ENCODE measurements at regions not wholly inside any gene's neighbourhood (a gene's known extent, or its start where the extent isn't known, plus 50 kb on each side); places are given as distances from the start of the nearest gene placed in this dataset.

- Histone ChIP-seq H2AFZ (ENCODE audit: insufficient read depth, low read depth, low read length, poor library complexity, severe bottlenecking) (no peak overlapping the region), H3K79me2 (ENCODE audit: insufficient read depth, low read length) (no peaks in the 10 kb centered on the region), H3K27me3 (ENCODE audit: control insufficient read depth in 2 of 2, insufficient read depth in 2 of 2, low read length in 2 of 2) (no peaks in the 10 kb centered on the region), H3K27ac (ENCODE audit: low read depth in 1 of 2, low read length in 2 of 2) (no peak overlapping the region), H3K36me3 (replicated peaks in 1 of 2; ENCODE audit: control insufficient read depth in 1 of 2, insufficient read depth in 2 of 2, low read length in 2 of 2) (no peaks in the 10 kb centered on the region), H3K4me2 (replicated peaks; ENCODE audit: extremely low read depth, low read length, poor library complexity, severe bottlenecking) (no peak overlapping the region), H3K4me1 (ENCODE audit: control insufficient read depth in 1 of 2, insufficient read depth in 2 of 2, low read length in 2 of 2) (no peaks in the 10 kb centered on the region), H4K20me1 (ENCODE audit: insufficient read depth, low read length) (no peaks in the 10 kb centered on the region), H3K4me3 (replicated peaks in 1 of 3; ENCODE audit: low read depth in 2 of 3, low read length in 3 of 3) (no peak overlapping the region), H3K9ac (ENCODE audit: insufficient read depth, low read length, poor library complexity, severe bottlenecking) (no peak overlapping the region), H3K9me3 (replicated peaks in 1 of 2; ENCODE audit: control insufficient read depth in 1 of 2, insufficient read depth in 1 of 2, low read length in 2 of 2) (peaks cover 0 to 3% of the 10 kb centered on the region in 2 donors)
- no peak for DNase-seq
- H3K9me3 Mint-ChIP-seq = peaks cover 0 to 11% (median 2%) of the 10 kb centered on the region in 7 donors
- no peaks in the 10 kb centered on the region for H3K36me3 Mint-ChIP-seq
- H3K27me3 Mint-ChIP-seq (ENCODE audit: low read depth in 3 of 3) = no peaks in the 10 kb centered on the region
- no peak overlapping the region for H3K27ac Mint-ChIP-seq
- intact Hi-C loops (cut with micrococcal nuclease) = no loop called here
- no peak for TF ChIP-seq CTCF (IDR thresholded peaks at IDR 0.05)
- H3K4me3 Mint-ChIP-seq = no peak overlapping the region
- WGBS (ENCODE audit: insufficient coverage) = no CpG with 5 or more reads among the region's 2 CpGs
- H3K4me1 Mint-ChIP-seq = no peaks in the 10 kb centered on the region
Measured at GRCh38 chr20:12698817-12699216, 310.0 kb upstream of the SPTLC3 start.

DNA sequence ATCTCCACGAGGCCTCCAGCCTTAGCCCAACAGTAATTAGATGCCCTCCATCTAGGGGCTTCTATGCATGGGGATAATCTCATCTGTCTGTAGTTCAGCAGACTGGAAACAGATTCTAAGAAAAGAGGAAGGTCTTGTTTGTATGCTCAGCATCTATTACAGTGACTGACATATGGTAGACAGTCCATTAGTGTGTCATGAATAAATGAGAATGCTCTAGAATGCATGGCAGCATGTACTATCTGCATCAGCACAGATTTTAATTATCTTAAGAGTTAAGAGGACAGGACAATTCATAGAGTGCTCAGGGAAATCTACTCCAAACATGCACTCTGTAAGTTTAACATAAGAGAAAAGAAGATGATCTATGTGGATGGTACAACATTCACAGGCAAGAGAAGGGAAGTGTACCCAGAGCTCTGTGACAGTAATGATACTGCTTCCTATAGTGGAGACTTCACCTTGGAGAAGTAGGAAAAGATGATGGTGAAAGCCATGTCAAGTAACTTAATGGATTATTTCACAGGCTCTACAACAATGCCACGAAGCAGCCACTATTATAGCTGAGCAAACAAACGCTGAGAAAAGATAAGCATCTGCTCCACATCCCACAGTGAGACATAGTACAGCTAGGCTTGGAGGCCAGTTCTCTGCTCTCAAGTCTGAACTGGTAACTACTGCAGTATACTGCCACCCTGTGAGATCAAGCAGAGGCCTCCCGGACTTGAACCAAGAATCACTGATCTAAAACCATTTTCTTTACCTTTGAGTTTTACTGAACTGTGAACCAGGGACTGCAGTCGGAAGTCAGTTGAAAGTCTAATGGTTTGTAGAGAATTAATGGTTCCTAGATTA is 309.2 kb upstream of the SPTLC3 start:
- Histone ChIP-seq H3K79me2 (ENCODE audit: insufficient read depth, low read length) (no peaks in the 10 kb centered on the region), H3K9me3 (replicated peaks in 1 of 2; ENCODE audit: control insufficient read depth in 1 of 2, insufficient read depth in 1 of 2, low read length in 2 of 2) (peaks cover 0 to 3% of the 10 kb centered on the region in 2 donors), H3K4me2 (replicated peaks; ENCODE audit: extremely low read depth, low read length, poor library complexity, severe bottlenecking) (no peak overlapping the region), H3K9ac (ENCODE audit: insufficient read depth, low read length, poor library complexity, severe bottlenecking) (no peak overlapping the region), H2AFZ (ENCODE audit: insufficient read depth, low read depth, low read length, poor library complexity, severe bottlenecking) (no peak overlapping the region), H3K36me3 (replicated peaks in 1 of 2; ENCODE audit: control insufficient read depth in 1 of 2, insufficient read depth in 2 of 2, low read length in 2 of 2) (no peaks in the 10 kb centered on the region), H3K4me1 (ENCODE audit: control insufficient read depth in 1 of 2, insufficient read depth in 2 of 2, low read length in 2 of 2) (no peaks in the 10 kb centered on the region), H3K27ac (ENCODE audit: low read depth in 1 of 2, low read length in 2 of 2) (no peak overlapping the region), H3K27me3 (ENCODE audit: control insufficient read depth in 2 of 2, insufficient read depth in 2 of 2, low read length in 2 of 2) (no peaks in the 10 kb centered on the region), H3K4me3 (replicated peaks in 1 of 3; ENCODE audit: low read depth in 2 of 3, low read length in 3 of 3) (no peak overlapping the region), H4K20me1 (ENCODE audit: insufficient read depth, low read length) (no peaks in the 10 kb centered on the region)
- TF ChIP-seq CTCF (IDR thresholded peaks at IDR 0.05) = no peak
- H3K36me3 Mint-ChIP-seq = no peaks in the 10 kb centered on the region
- DNase-seq = no peak
- no peaks in the 10 kb centered on the region for H3K27me3 Mint-ChIP-seq (ENCODE audit: low read depth in 3 of 3)
- 0% methylated on average over 2 of the region's 5 CpGs for WGBS (ENCODE audit: insufficient coverage)
- H3K9me3 Mint-ChIP-seq = peaks cover 0 to 11% (median 2%) of the 10 kb centered on the region in 7 donors
- H3K4me3 Mint-ChIP-seq = no peak overlapping the region
- H3K27ac Mint-ChIP-seq = no peak overlapping the region
- no peaks in the 10 kb centered on the region for H3K4me1 Mint-ChIP-seq
- intact Hi-C loops (cut with micrococcal nuclease) = no loop called here

Data from CD14-positive monocyte (primary cell).